Bone marrow (tissue), 2 donors: ENCODE measurements at regions not wholly inside any gene's neighbourhood (a gene's known extent, or its start where the extent isn't known, plus 50 kb on each side); places are given as distances from the start of the nearest gene placed in this dataset.
A peak's percentile ranks its signal among the peaks of the same experiment; 100 is the strongest.
"Not testable (repeated sequence)": the region's sequence is repeated elsewhere in the genome, so short reads cannot be mapped to it uniquely, and the experiment has no call there.

Source experiments
- DNase-seq, 2 donors: peaks; one replicate each; lab custom pipeline; 2025; lab: John Stamatoyannopoulos, UW

DNA sequence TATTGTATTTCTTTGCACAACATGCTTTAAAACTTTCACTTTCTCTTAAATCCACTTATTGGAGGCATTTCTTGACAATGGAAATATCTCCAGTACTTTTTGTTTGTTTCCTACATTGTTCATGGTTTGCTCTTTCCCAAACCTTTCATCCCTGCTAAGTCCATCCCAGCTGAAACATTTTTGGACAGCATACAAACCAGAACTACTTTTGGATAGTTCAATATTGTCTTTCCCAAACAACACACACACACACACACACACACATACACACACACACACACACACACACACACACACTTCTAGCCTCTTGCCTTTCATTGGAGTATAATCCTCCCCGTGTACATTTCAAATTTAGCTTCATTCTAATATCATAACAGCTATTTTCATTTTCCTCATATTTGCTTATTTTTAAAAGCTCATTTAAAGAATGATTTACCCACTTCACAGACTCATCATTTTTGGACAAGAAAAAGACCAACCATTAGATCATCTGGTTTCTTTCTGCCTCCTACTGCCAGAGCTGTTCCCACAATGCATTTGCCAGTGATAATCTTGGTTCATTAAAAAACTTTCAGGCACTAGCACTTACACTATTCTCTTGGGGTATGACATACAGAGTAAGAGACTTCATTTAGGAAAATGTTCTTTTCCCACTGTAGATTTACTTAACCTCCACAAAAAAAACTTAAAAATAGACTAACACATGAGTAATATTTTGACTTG is 248.1 kb downstream of the CD109 start:
- no peak for DNase-seq

DNA sequence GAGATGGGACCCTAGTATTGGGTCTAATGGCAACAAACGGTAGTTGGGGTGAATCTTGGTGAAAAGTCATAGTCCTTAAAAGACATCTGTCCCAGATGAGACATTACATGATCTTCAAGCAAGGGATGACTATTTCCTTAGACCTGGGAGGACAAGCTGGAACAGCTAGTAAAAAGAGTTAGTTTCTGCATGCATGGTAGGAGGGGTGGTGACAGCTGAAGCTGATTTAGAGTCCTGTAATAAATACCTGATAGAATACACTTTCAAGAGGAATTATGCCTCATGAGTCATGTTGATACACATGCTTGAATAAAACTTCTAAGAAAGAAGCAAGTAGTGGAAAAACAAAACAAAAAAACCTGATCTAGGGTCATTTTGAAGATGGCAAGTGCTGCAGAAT is 247.4 kb downstream of the CD109 start:
- DNase-seq, result no peak

DNA sequence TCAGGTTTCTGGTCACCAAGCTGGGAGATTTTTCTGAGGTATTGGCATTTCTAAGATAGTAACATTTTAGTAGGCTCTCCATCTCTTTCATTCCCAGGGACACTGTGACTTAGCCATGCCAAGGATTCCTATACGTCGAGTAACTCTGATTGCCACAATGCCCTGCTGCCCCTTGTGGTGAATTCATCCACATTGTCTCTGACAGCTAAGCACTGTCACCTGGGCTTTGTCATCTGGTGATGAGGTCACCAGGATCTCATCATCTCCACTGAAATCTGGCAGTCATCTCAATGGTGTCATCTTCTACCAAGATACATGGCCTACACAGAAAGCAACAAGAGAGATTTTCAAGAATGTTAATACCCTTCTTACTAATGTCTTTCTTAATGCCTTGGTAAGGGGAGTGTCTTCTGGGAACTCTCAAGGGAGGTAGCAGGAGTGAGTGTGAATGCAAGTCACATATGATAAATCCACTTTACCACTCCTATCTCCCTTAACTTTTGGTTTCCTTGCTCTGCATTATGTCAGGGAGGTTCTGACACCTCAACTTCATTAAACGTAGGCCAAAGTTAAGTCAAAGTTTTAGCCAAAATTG is 246.7 kb downstream of the CD109 start:
- DNase-seq, result no peak

DNA sequence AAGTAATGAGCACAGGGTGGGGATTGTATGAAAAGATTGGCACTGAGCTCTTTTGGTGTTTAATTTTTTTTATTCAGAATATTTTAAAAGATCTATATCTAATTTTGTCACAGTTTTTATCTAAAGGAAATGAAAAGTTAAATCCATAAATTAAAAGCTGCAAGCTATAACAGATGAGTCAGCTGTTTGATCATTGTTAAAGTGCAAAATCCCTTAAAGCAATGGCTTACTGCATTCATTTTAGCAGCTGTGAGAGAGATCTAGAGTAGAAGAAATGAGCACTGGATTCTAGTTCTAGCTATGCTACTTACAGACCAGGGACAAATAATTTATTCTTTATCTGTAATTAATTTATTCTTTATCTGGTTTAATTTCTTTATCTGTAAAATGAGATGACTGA is 245.9 kb downstream of the CD109 start:
- DNase-seq, result no peak

DNA sequence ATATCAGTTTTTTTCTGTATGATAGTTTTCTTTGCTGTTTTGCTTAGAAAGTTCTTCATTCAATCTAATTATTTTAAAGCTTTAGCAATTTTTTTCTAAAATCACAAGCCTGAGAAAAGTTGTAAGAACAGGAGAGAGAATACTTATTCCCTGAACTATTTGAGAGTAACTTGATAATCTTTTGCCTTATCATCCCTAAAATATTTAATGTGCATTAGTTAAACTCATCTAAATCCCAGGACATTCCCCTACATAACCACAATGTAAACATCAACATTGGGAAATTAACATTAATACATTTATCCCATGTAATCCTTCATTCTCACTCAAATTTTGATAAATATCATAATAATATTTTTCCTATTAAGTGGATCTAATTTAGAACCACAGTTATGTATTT is 241.8 kb downstream of the CD109 start:
- no peak for DNase-seq

DNA sequence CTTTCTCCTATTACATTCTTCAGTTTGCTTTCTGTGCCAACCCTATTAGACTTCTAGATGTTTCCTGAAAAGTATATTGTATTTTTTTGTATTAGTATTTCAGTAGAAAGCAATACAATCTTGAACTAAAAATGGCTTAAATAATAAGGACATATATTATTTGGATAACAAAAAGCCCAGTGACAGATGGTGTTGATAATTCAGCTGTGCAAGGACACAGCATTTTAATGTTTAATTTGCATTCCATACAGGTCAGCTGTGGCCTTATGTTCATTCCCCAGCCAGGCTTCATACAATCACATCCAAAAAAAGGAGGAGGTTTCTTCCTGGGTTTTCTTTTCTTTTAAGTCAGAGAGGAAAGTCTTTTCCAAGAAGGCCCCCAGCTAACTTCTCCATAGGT is 236.9 kb downstream of the CD109 start:
- DNase-seq, result no peak

DNA sequence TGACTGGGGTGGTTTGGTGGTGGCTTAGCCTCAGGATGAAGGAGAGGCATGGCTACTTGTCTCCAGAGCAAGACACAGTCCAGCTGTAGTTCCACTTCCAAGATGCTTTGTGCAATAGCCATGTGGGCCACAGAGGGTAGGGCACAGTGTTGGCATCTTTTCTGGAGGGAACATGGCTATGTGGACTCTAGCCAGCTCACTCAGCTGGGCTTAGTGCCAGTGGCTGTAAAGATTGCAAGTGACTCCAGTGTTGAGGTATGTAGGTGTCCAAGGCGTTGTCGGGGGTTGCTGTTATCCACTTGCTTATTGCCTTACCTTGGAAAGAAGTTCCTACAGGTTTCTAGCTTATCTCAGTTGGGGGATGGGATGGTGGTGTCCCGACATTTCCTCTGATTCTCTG is 233.4 kb downstream of the CD109 start:
- DNase-seq, result no peak

DNA sequence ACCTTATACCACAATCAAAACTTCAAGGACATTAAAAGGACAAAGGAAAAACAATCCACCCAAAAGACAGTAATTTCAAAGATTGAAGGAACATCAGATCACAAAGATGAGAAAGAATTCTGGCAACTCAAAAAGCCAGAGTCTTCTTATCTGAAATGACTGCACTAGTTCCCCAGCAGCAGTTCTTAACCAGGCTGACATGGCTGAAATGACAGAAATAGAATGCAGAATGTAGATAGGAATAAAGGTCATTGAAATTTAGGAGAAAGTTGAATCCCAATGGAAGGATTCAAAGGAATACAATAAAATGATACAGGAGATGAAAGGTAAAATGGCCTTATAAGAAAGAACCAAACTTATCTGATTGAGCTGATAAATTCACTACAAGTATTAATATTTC is 231.4 kb downstream of the CD109 start:
- no peak for DNase-seq

DNA sequence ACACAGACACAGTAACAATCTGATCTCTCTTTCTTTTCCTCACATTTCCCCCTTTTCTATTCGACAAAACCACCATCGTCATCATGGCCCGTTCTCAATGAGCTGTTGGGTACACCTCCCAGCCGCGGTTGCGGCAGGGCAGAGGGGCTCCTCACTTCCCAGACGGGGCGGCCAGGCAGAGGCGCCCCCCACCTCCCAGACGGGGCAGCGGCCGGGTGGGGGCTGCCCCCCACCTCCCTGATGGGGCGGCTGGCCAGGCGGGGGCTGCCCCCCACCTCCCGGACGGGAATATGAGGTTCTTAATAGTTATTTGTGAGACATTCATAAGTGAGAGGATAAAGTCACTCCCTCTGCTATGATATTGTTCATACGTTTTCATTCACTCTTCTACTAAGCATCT is 229.7 kb downstream of the CD109 start:
- DNase-seq, result not testable (repeated sequence)

DNA sequence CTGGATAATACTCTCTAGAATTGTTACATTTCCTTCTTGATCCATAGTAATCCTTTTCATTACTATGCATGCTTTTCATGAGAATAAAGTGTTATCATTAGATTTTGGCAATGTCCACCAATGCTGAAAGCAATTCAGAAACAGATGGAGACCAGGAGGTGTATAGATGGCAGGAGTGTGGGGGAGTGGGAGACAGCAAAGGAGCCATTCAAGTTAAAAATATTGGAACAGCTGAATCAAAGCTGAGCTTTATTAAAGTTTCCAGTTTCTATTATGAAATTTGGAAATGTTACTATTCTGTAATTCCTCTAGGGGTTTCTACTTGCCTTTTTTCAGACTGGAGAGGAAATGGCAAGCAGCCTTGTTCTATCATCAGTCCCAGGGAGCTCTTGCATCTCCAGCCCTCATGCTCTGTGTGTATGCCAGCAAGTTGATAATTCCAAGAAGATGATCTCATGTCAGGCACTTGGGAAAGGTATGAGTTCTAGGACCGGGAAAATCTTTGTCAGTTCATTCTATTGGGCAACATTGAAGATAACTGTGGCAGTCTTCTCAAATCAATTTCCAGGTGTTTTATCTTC is 228.0 kb downstream of the CD109 start:
- DNase-seq, result no peak

DNA sequence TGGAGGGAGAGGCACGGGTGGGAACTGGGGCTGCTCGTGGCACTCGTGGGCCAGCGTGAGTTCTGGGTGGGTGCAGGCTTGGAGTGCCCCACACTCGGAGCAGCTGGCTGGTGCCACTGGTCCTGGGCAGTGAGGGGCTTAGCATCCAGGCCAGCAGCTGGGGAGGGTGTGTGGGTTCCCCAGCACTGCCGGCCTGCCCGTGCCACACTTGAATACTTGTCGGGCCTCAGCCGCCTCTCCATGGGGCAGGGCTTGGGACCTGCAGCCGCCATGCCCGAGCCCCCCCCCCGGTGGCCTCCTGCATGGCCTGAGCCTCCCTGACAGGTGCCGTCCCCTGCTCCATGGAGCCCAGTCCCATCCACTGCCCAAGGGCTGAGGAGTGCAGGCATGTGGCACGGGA is 207.2 kb downstream of the CD109 start:
- no peak for DNase-seq

DNA sequence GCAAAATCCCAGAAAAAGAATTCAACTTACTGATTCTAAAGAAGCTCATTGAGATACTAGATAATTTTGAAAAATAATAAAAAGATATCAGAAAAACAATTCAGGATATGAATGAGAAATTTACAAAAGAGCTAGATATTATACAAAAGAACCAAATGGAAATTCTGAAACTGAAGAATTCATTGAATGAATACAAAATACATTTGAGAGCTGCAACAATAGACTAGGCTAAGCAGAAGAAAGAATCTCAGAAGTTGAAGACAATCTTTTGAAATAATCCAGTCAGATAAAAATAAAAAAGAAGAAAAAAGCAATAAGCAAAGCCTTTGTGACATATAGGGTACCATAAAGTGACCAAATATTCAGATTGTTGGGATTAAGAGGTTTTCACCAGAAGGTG is 206.0 kb downstream of the CD109 start:
- DNase-seq, result no peak

DNA sequence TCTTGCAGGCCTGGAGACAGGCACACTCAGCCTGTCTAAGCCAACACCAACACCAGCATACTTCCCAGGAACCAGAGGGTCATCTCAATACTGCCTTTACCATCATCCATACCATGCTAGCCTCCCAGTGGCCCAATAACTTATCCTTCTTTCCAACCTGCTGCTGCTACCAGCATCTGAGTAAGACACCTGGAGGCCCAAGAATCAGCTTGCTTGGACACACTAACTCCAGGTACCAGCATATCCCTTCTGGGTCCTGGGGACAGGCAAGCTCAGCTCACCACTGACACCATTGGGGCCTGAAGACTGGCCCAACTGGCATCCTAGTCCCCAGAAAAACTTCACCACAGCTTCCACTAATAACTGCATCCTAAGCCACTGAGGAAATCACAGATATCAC is 205.3 kb downstream of the CD109 start:
- DNase-seq, result no peak

DNA sequence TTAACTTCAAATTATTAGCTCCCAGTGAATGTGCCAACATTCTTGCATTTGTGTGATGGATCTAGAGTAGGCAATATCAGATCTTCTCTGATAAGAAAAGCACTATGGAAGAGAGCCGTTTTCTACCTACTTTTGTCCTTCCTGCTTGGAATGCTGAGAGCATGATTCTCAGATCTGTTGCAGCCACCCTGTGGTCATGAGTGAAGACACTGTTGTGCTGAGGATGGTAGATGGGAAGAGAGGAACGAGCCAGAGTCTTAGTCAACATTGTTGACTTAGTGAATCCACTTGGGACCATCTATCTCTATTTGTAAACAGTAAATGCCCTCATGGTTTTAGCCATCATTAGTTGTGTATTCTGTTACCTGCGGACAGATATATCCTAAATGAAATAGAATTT is 202.6 kb downstream of the CD109 start:
- no peak for DNase-seq

DNA sequence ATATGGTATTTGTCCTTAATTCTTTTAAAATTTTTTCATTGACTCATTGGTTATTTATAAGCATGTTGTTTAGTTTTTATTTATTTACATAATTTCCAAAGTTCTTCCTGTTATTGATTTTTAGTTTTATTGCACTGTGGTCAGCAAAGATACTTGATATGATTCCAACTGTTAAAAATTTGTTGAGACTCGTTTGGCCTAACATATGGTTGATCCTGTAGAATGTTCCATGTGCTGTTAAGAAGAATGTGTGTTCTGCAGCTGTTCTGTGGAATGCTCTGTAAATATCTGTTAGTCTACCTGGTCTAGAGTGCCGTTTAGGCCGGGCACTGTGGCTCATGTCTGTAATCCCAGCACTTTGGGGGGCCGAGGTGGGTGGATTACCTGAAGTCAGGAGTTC is 197.7 kb downstream of the CD109 start:
- no peak for DNase-seq

DNA sequence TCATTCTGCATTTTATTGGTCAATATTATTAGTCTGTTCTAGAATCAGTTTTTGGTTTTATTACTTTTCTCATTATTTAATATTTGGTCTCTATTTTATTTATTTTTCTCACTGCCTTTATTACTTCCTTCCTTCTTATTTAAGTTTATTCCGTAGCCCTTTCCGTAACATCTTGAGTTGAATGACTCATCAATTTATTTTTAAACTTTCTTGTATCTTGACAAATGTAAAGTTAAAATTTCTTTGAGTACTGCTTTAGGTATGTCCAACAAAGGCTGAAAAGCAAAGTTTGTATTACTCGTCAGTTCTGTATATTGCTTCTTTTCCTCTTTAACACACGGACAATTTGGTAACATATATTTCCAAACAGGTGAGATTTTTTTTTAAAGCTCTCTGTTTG is 192.0 kb downstream of the CD109 start:
- peak in 1 of 2 donors; percentile 34 for DNase-seq

DNA sequence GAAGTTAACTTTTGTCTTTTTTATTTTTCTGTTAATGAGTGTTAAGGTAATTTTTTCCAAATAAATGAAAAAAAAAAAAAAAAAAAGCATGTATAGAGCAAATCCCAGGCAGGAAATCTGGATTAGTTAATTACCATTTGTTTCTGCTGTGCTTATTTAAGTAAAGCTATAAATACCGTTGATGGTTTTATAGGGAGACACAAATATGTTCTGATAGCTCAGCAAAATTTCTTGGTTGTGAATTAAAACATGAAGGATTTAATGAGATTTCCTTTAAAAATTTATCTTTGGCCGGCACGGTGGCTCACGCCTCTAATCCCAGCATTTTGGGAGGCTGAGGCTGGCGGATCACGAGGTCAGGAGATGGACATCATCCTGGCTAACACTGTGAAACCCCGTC is 189.4 kb downstream of the CD109 start:
- no peak for DNase-seq

DNA sequence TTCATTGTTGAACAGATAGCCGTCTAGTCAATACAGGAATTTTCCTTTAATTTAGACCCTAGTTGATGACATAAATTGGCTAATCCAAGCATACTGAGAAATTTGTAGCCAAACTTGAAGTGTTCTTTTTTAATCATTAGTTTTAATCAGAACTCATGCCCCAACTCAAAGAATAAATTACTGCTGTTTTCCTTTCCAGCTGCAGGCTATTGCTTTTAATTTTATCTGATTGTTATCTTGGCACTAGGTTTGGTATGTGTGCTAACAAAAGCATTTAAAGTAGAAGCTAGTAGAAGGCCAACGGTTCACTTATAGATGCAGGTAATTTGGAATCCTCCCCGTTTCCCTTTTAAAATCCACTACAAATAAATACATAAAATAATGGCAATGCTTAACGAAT is 188.5 kb downstream of the CD109 start:
- no peak for DNase-seq

DNA sequence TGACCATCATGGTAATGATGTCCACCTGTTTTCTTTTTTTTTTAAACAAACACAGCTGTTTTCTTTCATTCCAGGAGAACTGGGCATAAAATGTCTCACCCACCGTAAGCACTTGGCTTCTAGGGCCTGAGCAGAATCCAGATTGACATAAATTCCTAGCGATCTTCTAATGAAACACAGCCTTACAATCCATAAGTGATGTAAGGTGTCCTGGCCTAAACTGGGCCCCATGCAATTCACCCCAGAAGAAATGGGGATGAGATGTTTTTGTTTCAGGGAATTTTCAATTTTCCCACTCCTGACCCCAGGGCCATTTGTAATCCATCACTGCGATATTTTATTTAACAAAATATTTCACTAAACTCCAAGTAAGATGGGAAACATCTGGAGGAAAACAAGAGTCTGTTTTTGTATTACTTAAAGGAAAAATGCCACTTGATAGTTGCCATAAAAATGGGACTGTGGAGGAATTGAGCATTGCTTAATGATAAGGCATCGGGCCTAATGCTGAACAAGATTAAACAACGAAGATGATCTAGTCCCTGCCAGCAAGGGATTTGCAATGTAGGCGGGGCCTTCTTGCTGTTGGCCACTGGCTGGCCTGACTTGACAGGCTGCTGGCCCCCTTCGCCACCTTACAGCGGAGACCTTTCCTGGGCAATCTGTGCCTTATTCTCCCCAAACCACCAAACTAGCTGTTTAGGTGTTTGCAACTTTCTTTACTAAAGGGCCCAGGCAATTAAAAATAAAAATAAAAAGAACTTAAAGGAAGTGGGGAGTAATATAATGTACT is 183.7 kb downstream of the CD109 start:
- DNase-seq, result no peak

DNA sequence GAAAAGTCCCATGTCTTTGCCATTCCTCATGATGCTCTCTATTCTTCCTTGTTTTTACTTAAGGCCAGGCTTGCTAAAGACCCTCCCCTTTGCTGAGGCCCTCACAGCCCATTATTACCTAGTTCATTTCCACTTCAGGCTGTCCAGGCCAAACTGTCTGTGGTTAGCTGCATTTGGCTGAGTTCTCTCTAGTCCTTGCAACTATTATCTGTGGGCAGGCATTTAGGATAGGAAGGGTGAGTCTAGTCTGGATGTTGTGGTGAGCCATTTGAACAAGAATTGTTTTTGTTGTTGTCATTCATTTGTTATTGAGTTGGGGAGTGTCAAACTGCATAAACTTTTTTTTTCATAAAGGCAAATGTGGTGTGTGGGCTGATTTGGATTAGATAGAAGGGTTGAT is 182.4 kb downstream of the CD109 start:
- DNase-seq, result no peak
